ACC112 (cell line): ENCODE measurements at regions not wholly inside any gene's neighbourhood (a gene's known extent, or its start where the extent isn't known, plus 50 kb on each side); places are given as distances from the start of the nearest gene placed in this dataset.
"Not testable (repeated sequence)": the region's sequence is repeated elsewhere in the genome, so short reads cannot be mapped to it uniquely, and the experiment has no call there.

Experiments
- H2AFZ ChIP-seq: fragments of 200-600 bp; sonication (generic); one replicate; pipeline ENCODE4 v1.6.0; 2017; ENCODE audit warnings: antibody characterized with exemption, low read length; ENCODE audit not compliant: unreplicated experiment
- H3K27ac ChIP-seq: fragments of 200-600 bp; sonication (generic); 2 replicates; pipeline ENCODE4 v1.5.1; 2014; ENCODE audit warnings: low read depth, mild to moderate bottlenecking, antibody characterized with exemption, low read length, moderate library complexity
- H3K27me3 ChIP-seq: fragments of 200-600 bp; sonication (generic); 2 replicates; pipeline ENCODE4 v1.6.1; 2014; ENCODE audit warnings: mild to moderate bottlenecking, antibody characterized with exemption, low read length, moderate library complexity, mixed read lengths; ENCODE audit not compliant: insufficient read depth
- H3K36me3 ChIP-seq: fragments of 200-600 bp; sonication (generic); 2 replicates; pipeline ENCODE4 v1.6.1; 2016; ENCODE audit warnings: mild to moderate bottlenecking, antibody characterized with exemption, low read length, moderate library complexity, mixed read lengths; ENCODE audit not compliant: insufficient read depth
- H3K4me1 ChIP-seq: fragments of 200-600 bp; sonication (generic); one replicate; pipeline ENCODE4 v1.6.1; 2016; ENCODE audit warnings: low read length, mixed read lengths; ENCODE audit not compliant: insufficient read depth, unreplicated experiment, control insufficient read depth
- H3K4me3 ChIP-seq: fragments of 200-600 bp; sonication (generic); 2 replicates; pipeline ENCODE4 v1.5.1; 2014; ENCODE audit warnings: mild to moderate bottlenecking, low read depth, low read length
- H3K79me2 ChIP-seq: fragments of 200-600 bp; sonication (generic); one replicate; pipeline ENCODE4 v1.6.0; 2016; ENCODE audit warnings: low read length; ENCODE audit not compliant: control insufficient read depth, unreplicated experiment, insufficient read depth

GRCh38 chr15:69701198-69701597 lies 248.6 kb downstream of the RPLP1 start:
- no peaks in the 10 kb centered on the region for H3K4me1 ChIP-seq
- H3K27me3 ChIP-seq = peaks cover 62% of the 10 kb centered on the region
- no peak overlapping the region for H2AFZ ChIP-seq
- no peaks in the 10 kb centered on the region for H3K36me3 ChIP-seq
- no peaks in the 10 kb centered on the region for H3K79me2 ChIP-seq
- no peak overlapping the region for H3K4me3 ChIP-seq
- H3K27ac ChIP-seq = no peak overlapping the region

- Histone ChIP-seq H3K27me3 (peaks cover 39% of the 10 kb centered on the region), H3K36me3 (no peaks in the 10 kb centered on the region), H3K79me2 (no peaks in the 10 kb centered on the region), H2AFZ (no peak overlapping the region), H3K4me1 (no peaks in the 10 kb centered on the region), H3K27ac (no peak overlapping the region), H3K4me3 (no peak overlapping the region)
Measured at GRCh38 chr15:69703532-69704187, 251.0 kb downstream of the RPLP1 start.

- H3K4me1 ChIP-seq = no peaks in the 10 kb centered on the region
- H3K36me3 ChIP-seq = no peaks in the 10 kb centered on the region
- H3K27ac ChIP-seq = no peak overlapping the region
- H3K79me2 ChIP-seq = no peaks in the 10 kb centered on the region
- H2AFZ ChIP-seq = no peak overlapping the region
- H3K4me3 ChIP-seq = no peak overlapping the region
- H3K27me3 ChIP-seq = peaks cover 33% of the 10 kb centered on the region
Measured at GRCh38 chr15:69704229-69704628, 251.6 kb downstream of the RPLP1 start.

GRCh38 chr15:69704700-69705099 lies 252.1 kb downstream of the RPLP1 start:
- Histone ChIP-seq H3K79me2 (no peaks in the 10 kb centered on the region), H2AFZ (no peak overlapping the region), H3K4me3 (no peak overlapping the region), H3K4me1 (no peaks in the 10 kb centered on the region), H3K27me3 (peaks cover 28% of the 10 kb centered on the region), H3K27ac (no peak overlapping the region), H3K36me3 (no peaks in the 10 kb centered on the region)

GRCh38 chr15:69706353-69707097 lies 253.9 kb downstream of the RPLP1 start:
- no peak overlapping the region for H3K27ac ChIP-seq
- peaks cover 11% of the 10 kb centered on the region; the same call in 1 of the 2 replicates for H3K27me3 ChIP-seq
- no peak overlapping the region for H3K4me3 ChIP-seq
- no peaks in the 10 kb centered on the region for H3K79me2 ChIP-seq
- H2AFZ ChIP-seq = no peak overlapping the region
- no peaks in the 10 kb centered on the region for H3K4me1 ChIP-seq
- H3K36me3 ChIP-seq = no peaks in the 10 kb centered on the region

GRCh38 chr15:69707241-69707640 lies 254.6 kb downstream of the RPLP1 start:
- H3K79me2 ChIP-seq, H3K27ac ChIP-seq, H3K4me1 ChIP-seq, H3K4me3 ChIP-seq, H2AFZ ChIP-seq, H3K36me3 ChIP-seq: not testable (repeated sequence)
- H3K27me3 ChIP-seq = peaks cover 16% of the 10 kb centered on the region; the same call in 1 of the 2 replicates

GRCh38 chr15:69708436-69709122 lies 256.0 kb downstream of the RPLP1 start:
- H2AFZ ChIP-seq, H3K36me3 ChIP-seq, H3K4me1 ChIP-seq, H3K79me2 ChIP-seq, H3K4me3 ChIP-seq, H3K27ac ChIP-seq: not testable (repeated sequence)
- peaks cover 19% of the 10 kb centered on the region for H3K27me3 ChIP-seq

- no peaks in the 10 kb centered on the region for H3K79me2 ChIP-seq
- H2AFZ ChIP-seq = no peak overlapping the region
- H3K27me3 ChIP-seq = peaks cover 39% of the 10 kb centered on the region
- H3K4me3 ChIP-seq = no peak overlapping the region
- no peaks in the 10 kb centered on the region for H3K4me1 ChIP-seq
- H3K36me3 ChIP-seq = no peaks in the 10 kb centered on the region
- H3K27ac ChIP-seq = no peak overlapping the region
Measured at GRCh38 chr15:69712991-69713390, 260.4 kb downstream of the RPLP1 start.

- H3K4me3 ChIP-seq = no peak overlapping the region
- peaks cover 39% of the 10 kb centered on the region for H3K27me3 ChIP-seq
- H2AFZ ChIP-seq = no peak overlapping the region
- H3K27ac ChIP-seq = no peak overlapping the region
- no peaks in the 10 kb centered on the region for H3K36me3 ChIP-seq
- H3K79me2 ChIP-seq = no peaks in the 10 kb centered on the region
- H3K4me1 ChIP-seq = no peaks in the 10 kb centered on the region
Measured at GRCh38 chr15:69713726-69714559, 261.3 kb downstream of the RPLP1 start.

GRCh38 chr15:69715210-69715609 lies 262.6 kb downstream of the RPLP1 start:
- Histone ChIP-seq H3K27me3 (peaks cover 46% of the 10 kb centered on the region), H3K4me1 (no peaks in the 10 kb centered on the region), H3K79me2 (no peaks in the 10 kb centered on the region), H3K36me3 (no peaks in the 10 kb centered on the region), H3K4me3 (no peak overlapping the region), H3K27ac (no peak overlapping the region), H2AFZ (no peak overlapping the region)
